ENCODE measurements at regions not wholly inside any gene's neighbourhood (a gene's known extent, or its start where the extent isn't known, plus 50 kb on each side); places are given as distances from the start of the nearest gene placed in this dataset.
A peak's percentile ranks its signal among the peaks of the same experiment; 100 is the strongest.
"Not testable (repeated sequence)": the region's sequence is repeated elsewhere in the genome, so short reads cannot be mapped to it uniquely, and the experiment has no call there.

DNA sequence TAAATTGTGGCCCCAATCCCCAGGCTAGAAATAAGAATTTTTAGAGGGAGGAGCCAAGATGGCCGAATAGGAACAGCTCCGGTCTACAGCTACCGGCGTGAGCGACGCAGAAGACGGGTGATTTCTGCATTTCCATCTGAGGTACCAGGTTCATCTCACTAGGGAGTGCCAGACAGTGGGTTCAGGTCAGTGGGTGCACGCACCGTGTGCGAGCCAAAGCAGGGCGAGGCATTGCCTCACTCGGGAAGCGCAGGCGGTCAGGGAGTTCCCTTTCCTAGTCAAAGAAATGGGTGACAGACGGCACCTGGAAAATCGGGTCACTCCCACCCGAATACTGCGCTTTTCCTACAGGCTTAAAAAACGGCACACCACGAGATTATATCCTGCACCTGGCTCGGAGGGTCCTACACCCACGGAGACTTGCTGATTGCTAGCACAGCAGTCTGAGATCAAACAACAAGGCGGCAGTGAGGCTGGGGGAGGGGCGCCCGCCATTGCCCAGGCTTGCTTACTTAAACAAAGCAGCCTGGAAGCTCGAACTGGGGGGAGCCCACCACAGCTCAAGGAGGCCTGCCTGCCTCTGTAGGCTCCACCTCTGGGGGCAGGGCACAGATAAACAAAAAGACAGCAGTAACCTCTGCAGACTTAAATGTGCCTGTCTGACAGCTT, 257.7 kb upstream of the MEIS1 start:
- DNase-seq (ENCODE audit: low read depth), result not testable (repeated sequence)

DNA sequence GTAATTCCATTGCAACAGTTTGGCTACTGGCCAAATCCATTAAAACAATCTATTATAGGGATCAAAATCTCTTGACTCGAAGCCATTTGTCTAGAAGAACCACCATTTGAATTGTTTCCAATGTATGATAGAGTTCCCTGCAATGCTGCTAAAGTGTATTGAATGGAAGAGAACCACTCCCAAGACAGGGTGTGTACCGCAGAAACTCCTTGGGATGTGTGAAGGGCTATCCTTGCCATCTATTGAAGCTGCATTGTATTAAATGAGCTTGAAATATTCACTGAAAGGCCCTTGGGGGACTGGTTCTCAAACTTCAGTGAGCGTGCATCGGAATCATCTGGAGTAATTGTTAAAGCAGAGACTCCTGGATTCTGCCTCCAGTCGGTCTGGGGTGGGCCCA, 260.4 kb upstream of the MEIS1 start:
- DNase-seq (ENCODE audit: low read depth), result no peak

GRCh38 chr2:66173645-66174044, 261.3 kb upstream of the MEIS1 start:
- no peak for DNase-seq (ENCODE audit: low read depth)

DNA sequence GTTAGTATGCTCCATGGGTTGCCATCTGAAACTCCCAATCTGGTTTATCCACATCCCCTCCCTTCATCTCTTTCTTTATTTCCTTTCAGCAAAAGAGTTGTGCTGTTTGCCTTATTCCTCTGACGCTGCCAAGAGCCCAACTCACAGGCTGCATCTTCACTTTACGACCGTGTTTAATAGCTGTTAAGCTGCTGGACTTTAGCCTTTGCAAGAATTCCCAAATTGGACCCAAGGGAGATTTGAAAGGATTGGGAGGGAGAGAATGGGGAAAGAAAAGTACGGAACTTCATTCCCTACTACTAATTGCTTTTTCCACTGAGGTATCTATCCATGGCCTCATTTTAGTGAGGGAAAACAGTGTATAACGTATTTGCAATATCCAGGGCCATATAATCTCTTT, 263.4 kb upstream of the MEIS1 start:
- DNase-seq (ENCODE audit: low read depth), result no peak

DNA sequence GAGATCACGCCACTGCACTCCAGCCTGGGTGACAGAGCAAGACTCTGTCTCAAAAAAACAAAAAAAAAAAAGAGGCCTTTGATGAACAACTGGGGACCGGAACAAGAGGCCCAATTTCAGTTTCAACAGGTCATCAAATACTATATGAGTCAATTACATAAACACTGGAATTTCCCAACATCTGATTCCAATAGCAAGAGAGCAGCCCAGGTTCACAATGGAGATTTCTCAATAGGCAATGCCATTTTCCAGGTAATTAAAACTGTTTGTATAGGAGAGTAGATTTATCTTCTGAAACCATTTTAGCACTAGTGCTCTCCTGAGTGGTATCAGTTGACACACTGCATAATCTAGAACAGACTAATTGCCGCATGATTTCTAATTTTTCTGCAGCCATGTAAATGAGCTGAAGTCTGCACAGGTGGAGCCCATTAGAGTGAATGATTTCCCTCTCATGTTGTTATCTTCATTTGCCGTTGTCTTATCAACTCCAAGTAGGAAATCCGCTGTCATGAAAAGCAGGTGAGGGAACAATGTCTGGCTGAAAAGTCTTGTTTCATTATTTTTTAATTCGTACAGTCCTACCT, 264.1 kb upstream of the MEIS1 start:
- no peak for DNase-seq (ENCODE audit: low read depth)

- no peak for DNase-seq (ENCODE audit: low read depth)
Observed at GRCh38 chr2:66169076-66169475, 265.8 kb upstream of the MEIS1 start.

DNA sequence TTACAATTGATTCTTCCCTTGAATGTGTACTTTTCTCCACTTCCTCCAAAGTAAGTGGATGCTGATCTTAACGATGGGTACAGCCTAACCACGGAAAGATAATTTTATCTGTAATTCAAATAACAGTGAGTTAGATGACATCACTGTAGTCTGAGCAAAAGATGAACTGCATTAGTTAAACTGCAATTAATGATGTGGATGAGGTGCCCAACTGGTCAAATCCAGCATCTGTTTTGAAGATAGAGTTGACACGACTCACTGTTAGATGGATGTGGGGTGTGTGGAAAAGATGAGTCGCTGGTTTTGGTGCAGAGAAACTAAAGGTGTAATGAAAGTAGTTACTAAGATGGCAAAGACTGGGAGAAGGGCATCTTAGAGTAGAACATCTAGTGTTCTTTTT, 270.5 kb upstream of the MEIS1 start:
- DNase-seq (ENCODE audit: low read depth), result no peak

DNA sequence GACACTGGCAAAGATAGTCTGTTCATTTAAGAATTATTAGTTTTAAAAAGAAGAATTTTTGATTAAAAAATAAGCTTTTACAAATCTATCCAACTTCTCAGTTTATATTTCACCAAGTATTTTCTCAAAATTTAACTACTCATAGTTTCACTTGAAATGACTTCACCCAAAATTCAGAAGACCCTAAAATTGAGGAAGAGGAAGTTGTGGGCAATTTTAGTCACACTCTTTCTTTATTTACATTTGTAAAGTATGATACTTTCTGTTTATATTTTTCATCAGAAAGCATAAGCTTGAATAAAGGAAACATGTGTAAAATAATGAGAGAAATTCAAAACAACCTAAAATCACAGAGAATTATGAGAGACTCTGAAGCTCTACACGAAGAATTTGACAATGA, 278.8 kb upstream of the MEIS1 start:
- DNase-seq (ENCODE audit: low read depth), result no peak

GRCh38 chr2:66153941-66154340, 281.0 kb upstream of the MEIS1 start:
- no peak for DNase-seq (ENCODE audit: low read depth)

- DNase-seq (ENCODE audit: low read depth), result no peak
Observed at GRCh38 chr2:66145490-66145889, 289.4 kb upstream of the MEIS1 start.

DNA sequence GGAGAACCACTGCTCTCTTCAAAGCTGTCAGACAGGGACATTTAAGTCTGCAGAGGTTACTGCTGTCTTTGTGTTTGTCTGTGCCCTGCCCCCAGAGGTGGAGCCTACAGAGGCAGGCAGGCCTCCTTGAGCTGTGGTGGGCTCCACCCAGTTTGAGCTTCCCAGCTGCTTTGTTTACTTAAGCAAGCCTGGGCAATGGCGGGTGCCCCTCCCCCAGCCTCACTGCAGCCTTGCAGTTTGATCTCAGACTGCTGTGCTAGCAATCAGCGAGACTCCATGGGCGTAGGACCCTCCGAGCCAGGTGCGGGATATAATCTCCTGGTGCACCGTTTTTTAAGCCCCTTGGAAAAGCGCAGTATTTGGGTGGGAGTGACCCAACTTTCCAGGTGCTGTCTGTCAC, 290.6 kb upstream of the MEIS1 start:
- DNase-seq (ENCODE audit: low read depth), result not testable (repeated sequence)

DNA sequence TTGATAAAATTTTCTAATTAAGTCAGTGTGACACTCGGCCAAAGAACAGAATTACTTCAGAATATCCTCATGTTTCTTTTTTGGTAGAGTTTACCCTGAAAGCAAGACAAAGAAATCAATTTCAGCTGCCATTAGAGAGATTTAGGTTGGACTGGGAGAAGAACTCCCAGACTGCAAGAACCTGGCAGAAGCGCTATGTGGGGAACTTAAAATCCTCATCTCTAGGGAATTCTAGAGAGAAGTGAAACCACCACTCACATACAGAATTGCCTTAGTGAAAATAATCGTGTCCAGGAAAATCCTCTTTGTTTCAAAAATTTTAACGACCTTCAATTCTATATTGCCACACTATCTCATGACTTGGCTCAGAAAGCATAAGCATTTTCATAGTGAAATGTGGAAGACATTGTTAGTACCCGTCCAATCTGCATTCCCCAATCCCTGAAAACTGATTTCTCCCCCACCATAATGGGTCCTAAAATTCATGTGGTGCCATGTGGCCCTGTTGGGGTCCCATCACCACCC, 297.3 kb upstream of the MEIS1 start:
- no peak for DNase-seq (ENCODE audit: low read depth)

DNA sequence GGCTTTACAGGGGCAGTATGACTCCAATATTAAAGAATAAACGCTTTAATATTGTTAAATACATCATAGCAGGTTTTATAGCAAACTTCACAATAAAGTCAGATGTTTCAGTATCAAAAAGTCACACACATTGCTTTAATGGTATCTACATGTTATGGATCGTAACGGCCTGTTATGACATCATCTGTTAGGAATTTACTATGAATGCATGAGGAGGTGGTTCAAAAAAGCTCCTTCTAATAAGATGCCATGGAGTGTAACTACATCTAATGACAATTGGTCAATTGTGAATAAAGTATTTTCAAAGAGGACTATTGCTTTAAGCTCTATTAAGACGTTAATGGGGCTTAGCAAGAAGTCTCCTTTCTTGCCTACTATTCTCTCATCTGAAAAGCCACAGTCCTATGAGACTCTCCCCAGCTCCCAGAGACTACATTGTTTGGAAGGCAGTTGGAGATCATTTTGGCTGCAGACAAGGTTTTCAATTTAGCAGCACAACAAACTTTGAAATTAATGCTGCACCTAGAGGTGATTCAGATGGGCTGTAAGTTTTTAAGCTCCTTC, 300.7 kb upstream of the MEIS1 start:
- DNase-seq (ENCODE audit: low read depth), result peak; percentile 3

DNA sequence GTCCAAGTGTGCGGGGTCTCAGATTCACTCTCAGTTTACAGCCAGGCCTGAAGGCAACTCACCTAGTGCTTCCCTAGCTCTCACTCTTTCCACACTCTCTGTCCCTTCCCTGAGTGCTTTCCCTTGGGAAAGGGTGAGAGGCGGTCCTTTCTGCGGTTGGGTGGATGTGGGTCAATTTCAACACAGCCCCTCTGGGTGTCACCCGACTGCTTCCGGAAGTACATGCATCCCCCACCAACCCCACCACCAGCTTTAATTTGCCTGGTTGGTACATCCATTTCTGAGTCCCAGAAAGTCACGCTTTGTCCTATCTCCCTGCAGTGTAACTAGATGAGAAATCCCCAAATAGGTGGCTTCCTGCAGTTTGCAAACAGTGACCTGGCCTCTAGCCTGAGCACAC, 307.3 kb upstream of the MEIS1 start:
- no peak for DNase-seq (ENCODE audit: low read depth)

GRCh38 chr2:66127061-66127460, 307.9 kb upstream of the MEIS1 start:
- no peak for DNase-seq (ENCODE audit: low read depth)

DNA sequence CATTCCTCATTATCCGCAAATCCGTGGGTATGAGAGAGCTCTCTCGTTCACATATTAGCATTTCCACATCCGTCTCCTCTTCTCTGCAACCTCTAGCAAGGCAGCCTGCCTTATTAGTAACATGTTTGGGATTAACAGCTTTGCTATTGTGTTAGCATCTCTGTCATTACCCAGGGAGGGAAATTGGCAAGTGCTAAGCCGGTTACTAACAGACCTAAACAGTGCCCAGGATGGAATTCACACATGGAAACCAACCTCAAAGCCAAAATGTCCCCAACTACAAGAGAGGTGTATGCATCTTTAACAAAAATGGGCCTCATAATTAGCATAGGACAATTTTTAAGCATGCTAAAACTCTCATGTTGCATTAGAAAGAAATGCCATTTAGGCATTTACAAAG, 309.0 kb upstream of the MEIS1 start:
- DNase-seq (ENCODE audit: low read depth), result no peak

DNA sequence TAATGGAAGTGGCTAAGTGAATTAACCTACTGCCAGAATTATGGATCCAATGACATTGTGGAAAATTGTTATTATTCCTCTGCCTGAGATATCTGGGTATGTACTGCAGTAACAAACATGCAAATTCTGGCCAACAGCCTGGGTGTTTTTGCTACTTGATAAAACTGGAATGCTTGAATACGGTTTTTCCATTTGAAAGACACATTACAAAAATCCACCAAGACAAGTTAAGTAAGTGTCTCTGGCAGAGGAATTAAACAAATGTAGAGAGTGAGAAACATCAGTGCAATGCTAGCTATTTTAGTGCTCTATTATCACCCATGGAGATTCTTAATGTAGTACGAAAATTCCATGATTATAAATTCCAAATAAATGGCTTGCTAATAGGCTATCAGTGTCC, 312.4 kb upstream of the MEIS1 start:
- DNase-seq (ENCODE audit: low read depth), result no peak

DNA sequence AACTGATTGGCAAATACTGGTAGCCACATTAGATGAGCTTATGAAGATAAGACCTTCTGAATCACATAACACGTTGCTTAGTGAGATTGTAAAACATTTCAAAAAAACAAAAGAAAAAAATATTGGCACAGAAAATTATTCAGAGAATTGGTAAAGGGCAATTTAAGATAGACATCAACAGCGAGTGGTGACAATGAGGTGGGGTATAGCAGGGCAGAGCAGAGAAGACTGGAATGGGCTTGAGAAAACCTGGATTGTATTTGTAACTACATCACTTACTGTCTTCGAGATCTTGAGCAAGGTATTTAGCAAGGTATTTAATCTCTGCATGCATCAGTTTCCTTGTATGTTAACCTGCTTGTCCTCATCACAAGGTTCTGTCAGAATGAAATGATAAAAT, 313.0 kb upstream of the MEIS1 start:
- DNase-seq (ENCODE audit: low read depth), result no peak

- DNase-seq (ENCODE audit: low read depth), result no peak
Observed at GRCh38 chr2:66113988-66114625, 320.8 kb upstream of the MEIS1 start.

DNA sequence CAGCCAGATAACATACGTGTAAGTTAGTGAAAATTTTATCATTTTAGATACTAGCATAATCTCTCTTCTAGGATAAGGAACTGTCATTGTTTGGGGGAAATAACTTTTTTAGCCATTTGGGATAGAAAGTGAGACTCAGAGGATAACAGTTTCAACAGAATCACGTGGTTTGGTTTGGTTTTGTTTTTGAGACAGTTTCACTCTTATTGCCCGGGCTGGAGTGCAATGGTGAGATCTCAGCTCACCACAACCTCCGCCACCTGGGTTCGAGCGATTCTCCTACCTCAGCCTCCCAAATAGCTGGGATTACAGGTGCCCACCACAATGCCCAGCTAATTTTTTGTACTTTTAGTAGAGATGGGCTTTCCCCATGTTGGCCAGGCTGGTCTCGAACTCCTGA, 323.2 kb upstream of the MEIS1 start:
- DNase-seq (ENCODE audit: low read depth), result no peak

- no peak for DNase-seq (ENCODE audit: low read depth)
Observed at GRCh38 chr2:66110608-66111007, 324.3 kb upstream of the MEIS1 start.

DNA sequence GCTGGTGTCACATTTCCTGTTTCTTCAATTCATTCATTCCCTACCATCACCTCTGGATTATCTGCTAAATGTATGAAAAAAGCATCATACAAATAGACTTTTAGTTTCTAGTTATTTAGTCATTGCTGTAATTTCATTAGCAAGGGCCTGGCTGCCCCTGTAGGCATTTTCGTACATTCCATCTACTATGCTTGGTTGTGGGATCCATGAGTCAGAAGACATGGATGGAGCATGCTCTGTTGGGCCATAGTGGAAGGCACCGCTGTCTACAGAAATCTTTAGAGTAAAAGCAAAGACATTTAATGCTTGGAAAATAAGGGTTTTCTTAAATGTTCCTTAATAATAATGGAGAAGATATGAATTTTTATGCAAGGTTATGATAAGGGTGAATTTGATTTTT, 324.8 kb upstream of the MEIS1 start:
- no peak for DNase-seq (ENCODE audit: low read depth)

GRCh38 chr2:66109419-66109818, 325.5 kb upstream of the MEIS1 start:
- DNase-seq (ENCODE audit: low read depth), result no peak

All from HT1080 (cell line).